NCI-H2029 (cell line): ENCODE measurements at regions not wholly inside any gene's neighbourhood (a gene's known extent, or its start where the extent isn't known, plus 50 kb on each side); places are given as distances from the start of the nearest gene placed in this dataset.

ENCODE experiments used
- DNase-seq: peaks from one replicate; lab custom pipeline; 2025; lab: John Stamatoyannopoulos, UW

DNA sequence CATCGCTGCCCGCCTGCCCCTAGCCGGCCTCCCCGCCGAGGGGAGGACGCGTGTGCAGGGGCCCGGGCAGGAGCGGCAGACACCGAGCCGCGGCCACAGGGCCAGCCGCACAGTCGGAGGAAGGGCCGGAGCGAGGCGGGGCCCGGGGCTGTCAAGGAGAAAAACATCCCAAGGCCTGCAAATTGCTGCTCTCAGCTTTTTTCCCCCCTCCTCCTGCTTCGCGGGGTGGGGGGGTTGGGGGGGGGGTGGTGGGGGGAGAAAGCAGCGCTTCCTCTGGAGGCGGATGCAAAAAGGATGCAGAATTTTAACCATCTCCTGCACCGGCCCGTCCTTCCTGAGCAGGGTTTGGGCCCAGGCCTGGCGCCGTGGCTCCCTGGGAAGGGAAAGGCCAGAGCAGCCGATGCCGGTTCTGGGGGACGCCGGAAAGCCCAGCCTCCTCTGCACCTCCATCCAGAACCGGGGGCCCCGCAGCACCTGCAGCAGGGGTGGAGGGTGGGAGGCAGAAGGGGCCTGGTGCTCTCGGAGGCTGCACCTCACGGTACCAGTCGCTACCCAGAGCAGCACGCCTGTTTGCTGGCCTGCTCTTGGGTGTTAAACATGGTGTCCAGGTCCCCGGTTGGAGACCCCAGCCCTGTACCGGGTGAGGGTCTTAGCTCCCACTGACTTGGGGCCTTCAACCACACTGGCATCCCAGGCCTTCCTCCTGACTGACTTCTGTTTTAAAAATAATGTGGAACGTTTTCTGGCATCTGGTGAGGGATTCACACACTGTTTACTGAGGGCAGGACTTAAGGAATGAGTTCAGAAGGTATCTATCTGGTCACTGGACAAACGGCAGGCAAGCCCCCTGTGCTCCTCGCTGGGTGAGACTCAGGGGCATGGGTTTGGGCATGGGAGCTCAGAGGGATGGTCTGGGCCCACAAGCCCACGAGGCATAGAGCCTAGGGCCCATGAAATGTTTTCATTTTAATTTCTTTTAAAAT lies 77.4 kb upstream of the WNT7B start:
- DNase-seq = no peak

- DNase-seq = no peak
Observed at GRCh38 chr22:46055181-46055875, 78.4 kb upstream of the WNT7B start.

GRCh38 chr22:46055911-46056545 lies 79.1 kb upstream of the WNT7B start:
- no peak for DNase-seq

DNA sequence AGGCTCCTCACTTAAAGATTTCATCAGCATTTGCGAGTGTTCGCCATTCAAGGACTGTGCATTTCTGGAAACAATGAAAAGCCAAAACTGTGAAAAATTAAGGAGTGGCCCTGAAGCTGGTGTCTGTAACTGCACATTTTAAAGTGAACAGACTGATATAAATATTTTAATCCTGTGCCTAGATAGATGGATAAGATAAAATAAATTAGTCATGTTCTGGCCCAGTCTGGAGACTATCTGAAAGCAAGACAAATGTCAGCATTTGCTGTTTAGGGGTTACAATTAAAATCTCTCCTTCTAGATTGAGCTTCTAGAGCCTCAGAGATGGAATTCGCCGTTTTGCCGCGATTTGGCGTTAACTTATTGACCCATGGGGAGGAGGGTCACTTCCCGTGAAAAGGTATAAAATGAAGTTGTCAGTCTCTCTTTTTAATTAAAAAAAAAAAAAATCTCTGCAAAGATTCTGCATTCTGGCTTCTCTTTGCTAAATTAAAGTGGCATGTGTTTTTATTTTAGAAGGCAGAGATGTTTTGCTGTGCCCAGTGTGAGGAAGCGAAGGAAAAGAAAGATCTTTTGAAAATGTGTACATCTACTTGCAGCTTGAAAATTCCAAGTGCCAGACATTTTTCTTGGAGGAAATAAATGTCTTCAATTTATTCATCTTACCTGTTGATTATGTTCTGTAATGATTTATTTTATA lies 79.7 kb upstream of the WNT7B start:
- no peak for DNase-seq

DNA sequence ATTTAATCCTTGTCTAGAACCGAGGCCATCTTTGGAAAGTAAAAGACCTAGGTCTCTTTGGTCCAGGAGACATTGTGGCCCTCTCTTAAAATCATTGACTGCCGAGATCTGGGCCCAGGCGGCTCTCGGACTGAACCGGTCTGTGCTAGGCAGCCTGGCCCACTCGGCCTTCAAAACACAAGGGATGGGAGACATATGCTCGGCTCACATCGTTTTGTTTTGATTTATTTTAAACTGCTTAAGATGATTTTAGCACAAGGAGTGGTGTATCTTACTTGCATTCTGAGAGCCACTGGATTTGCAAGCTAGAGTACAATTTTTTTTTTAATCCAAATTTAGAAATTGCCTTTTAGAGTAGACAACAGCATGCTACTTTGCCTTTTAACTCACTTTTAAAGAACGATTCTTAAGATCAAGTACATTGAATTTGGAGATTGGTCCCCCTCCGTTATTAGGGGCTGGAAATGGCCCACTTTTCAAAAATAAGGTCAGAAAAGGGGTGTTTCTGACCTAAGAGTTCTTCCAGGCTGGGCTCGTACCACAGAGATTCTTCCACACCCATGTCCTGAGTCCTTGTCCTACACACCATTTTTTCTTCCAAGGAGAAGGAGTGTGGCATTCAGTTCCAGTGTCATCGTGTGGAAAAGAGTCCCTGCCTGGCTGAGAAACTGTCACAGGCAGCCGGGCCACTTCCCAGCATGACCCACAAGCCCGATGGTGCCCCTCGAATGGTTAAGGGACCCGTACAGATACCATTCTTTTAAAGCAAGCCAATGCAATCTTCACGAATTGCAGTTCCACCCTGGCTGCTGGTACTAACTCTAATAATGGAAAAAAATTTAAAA lies 80.5 kb upstream of the WNT7B start:
- DNase-seq = no peak

DNA sequence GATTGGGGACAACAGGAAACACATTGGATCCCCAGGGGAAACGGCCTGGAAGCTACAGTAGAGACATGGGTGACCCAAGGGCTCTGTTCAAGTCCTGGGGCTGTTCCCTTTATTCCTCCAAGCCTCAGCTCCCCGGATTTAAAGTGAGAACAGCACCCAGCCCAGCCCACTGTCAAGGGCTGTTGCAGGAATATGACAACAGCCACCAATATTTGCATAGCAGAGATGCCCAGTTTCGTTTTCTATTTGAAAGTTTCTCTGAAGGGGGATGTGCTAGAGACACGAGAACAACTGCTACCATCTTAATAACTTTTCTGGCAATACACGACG lies 81.1 kb upstream of the WNT7B start:
- DNase-seq = peak; percentile 57

GRCh38 chr22:46058591-46059519 lies 81.9 kb upstream of the WNT7B start:
- DNase-seq = no peak

DNA sequence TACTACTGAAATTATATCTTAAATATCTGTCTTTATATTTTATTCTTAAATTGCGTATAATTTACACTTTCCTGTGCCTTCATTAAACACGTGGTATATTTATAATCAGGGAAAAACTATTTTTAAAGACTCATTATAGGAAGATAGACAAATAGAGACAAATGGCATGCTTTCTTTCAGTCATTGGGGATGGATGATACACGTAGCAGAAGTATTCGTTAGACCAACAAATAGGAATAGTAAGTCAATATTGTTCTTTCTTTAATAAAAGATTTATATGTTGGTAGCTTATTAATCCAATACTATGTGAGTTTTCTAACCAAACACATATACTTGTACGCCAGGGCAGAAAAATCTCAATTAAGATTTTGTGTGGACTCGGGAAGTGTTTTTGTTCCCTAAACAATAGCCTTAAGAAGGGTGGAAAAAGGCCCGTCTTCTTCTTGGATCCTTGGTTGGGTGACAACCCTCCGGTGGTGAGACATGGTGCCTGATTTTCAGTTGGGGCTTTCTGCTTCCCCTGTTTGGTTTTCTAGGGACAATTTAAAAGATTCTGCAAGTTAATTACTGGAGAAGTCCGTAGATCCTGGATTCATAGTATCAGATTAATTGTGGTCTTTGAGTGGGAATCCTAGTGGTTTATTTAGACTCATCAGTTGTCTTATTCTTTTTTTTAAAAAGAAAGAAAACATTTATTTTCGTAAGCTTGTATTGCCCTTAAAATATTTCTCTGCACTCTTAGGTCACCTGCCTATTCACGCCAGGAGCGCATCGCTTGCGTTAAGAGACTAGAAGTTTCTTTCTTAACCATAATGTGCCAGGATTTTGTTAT lies 83.5 kb upstream of the WNT7B start:
- DNase-seq = no peak

- DNase-seq = no peak
Observed at GRCh38 chr22:46061124-46061500, 84.2 kb upstream of the WNT7B start.

GRCh38 chr22:46061501-46062231 lies 84.7 kb upstream of the WNT7B start:
- no peak for DNase-seq

DNA sequence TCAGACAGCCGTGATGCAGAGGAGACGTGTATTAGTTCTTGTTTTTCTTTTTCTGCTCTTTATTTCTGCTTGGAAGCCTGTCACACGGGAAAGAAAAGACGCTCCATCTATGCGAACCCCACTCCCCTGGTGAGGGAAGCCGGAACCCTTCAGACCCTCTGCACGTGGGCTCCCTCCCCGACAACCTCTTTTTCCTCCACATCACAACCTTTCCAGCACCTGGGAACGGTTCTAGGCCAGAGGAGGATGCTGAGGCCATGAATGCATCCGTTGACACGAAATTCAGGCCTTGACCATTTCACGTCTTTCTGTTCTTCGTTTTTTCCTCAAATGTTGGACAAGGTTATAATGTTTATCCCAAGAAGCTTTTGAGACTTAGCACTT lies 85.3 kb upstream of the WNT7B start:
- no peak for DNase-seq

- no peak for DNase-seq
Observed at GRCh38 chr22:46062971-46063631, 86.1 kb upstream of the WNT7B start.

GRCh38 chr22:46063846-46064227 lies 86.5 kb upstream of the PPARA start:
- DNase-seq = peak; percentile 58

- DNase-seq = no peak
Observed at GRCh38 chr22:46064228-46064965, 85.9 kb upstream of the PPARA start.

DNA sequence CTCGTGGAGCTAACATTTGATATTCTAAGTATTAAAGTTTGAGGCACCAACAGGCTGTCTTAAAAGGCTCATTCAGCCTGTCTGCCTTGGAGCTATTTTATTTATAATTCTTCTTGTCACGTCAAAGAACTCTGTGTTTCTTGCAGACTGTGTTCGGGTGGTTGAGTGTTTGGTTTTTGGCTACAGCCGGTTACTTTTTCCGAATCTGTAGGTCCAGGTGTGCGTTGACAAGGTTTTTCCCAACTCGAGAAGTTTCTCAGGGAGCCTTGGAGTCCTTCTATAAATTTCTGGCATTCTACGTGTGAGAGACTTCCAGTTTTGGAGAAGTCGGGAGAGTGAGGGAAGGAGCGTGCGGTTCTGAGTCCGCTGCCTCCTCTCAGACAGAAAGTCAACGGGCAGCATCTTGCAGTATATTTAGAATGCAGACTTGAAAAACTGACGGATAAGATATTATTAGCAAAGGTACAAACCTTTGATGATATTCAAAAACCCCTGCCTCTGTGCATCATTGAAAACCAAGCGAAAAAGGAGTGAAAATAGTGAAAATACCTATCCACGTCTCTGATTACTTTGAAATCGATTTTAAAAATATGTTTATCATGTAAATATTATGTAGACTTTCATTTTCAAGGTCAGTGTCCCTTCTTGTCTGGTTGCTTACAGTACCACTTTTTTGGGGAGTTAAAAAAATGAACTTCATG lies 85.2 kb upstream of the PPARA start:
- DNase-seq = no peak

GRCh38 chr22:46065691-46066454 lies 84.5 kb upstream of the PPARA start:
- no peak for DNase-seq
